HepG2 (cell line): ENCODE measurements at regions not wholly inside any gene's neighbourhood (a gene's known extent, or its start where the extent isn't known, plus 50 kb on each side); places are given as distances from the start of the nearest gene placed in this dataset.

Source experiments
- ATAC-seq: fragments of 200-7000 bp; cut with Tn5 transposase; 3 replicates; pipeline ENCODE4 v1.9.1; 2020; ENCODE audit warnings: mild to moderate bottlenecking, moderate library complexity
- BruUV-seq: library from RNA; stranded (reverse); fragments of 400-500 nt; replicated peaks from 2 replicates; lab custom pipeline; 2021; lab: Mats Ljungman, UMichigan
- CTCF ChIA-PET: fragments of 300-600 bp; formaldehyde crosslinking; extraction: SDS; loops from one replicate; lab custom pipeline; 2021; ENCODE audit warnings: low total read pairs, inconsistent platforms, low intra/inter-chr PET ratio; lab: Yijun Ruan, JAX
- POLR2A ChIA-PET: fragments of 350-600 bp; sonication (Branson Sonifier 250); formaldehyde crosslinking; loops from one replicate; lab custom pipeline; 2020; ENCODE audit warnings: antibody characterized with exemption, inconsistent platforms; lab: Yijun Ruan, JAX
- DNase-seq: peaks from one replicate; pipeline ENCODE4 v3.0.0-alpha.2; 2015; ENCODE audit warnings: low spot score
- FAIRE-seq: peaks from 3 replicates; lab custom pipeline; 2011; peaks lifted over from hg19 to GRCh38; lab: Jason Lieb, UNC
- H2AFZ ChIP-seq: one replicate; pipeline ENCODE4 v1.6.1; 2011; ENCODE audit warnings: low read length, inconsistent platforms
- H3K27ac ChIP-seq: fragments of 300-600 bp; 3 replicates; pipeline ENCODE4 v1.8.0; 2011; ENCODE audit warnings: mixed run types, mild to moderate bottlenecking, mixed read lengths, low read length, inconsistent platforms; ENCODE audit not compliant: insufficient read depth; ENCODE audit errors: extremely low read length
- H3K27me3 ChIP-seq, 2 experiments: fragments of 200-600 bp in 1 of 2; 2 replicates in 1 of 2; 3 replicates in 1 of 2; pipeline versions ENCODE4 v1.6.0 to v1.8.0; 2011; ENCODE audit warnings: low read length in 2 of 2, mild to moderate bottlenecking in 2 of 2, moderate library complexity in 2 of 2, inconsistent platforms in 1 of 2; ENCODE audit not compliant: insufficient read depth in 2 of 2, control insufficient read depth in 1 of 2
- H3K36me3 ChIP-seq, 2 experiments: fragments of 200-600 bp in 1 of 2; replicated peaks in 1 of 2; 2 replicates in 1 of 2; 3 replicates in 1 of 2; pipeline versions ENCODE4 v1.5.1 to v1.8.0; 2011; ENCODE audit warnings: low read length in 2 of 2, inconsistent platforms in 1 of 2; ENCODE audit not compliant: insufficient read depth in 2 of 2, control insufficient read depth in 1 of 2
- H3K4me1 ChIP-seq: 2 replicates; pipeline ENCODE4 v1.5.1; 2012; ENCODE audit warnings: low read length, inconsistent platforms; ENCODE audit not compliant: insufficient read depth
- H3K4me2 ChIP-seq: 2 replicates; pipeline ENCODE4 v1.6.0; 2011; ENCODE audit warnings: low read depth, low read length, inconsistent platforms
- H3K4me3 ChIP-seq, 3 experiments: fragments of 200-600 bp in 1 of 3; sonication (generic), shearing (Covaris generic) in 1 of 3; replicated peaks in 1 of 3; 2 replicates each; pipeline ENCODE4 v1.5.1; 2011 to 2016; ENCODE audit warnings: low read length in 3 of 3, inconsistent platforms in 2 of 3, low read depth in 2 of 3, mild to moderate bottlenecking in 2 of 3, control low read depth in 1 of 3, mixed read lengths in 1 of 3; ENCODE audit not compliant: insufficient read depth in 1 of 3
- H3K79me2 ChIP-seq: one replicate; pipeline ENCODE4 v1.6.1; 2011; ENCODE audit warnings: low read length, inconsistent platforms; ENCODE audit not compliant: insufficient read depth
- H3K9ac ChIP-seq: 2 replicates; pipeline ENCODE4 v1.6.0; 2011; ENCODE audit warnings: mild to moderate bottlenecking, low read depth, low read length, inconsistent platforms; ENCODE audit not compliant: insufficient read depth
- H3K9me3 ChIP-seq: 2 replicates; pipeline ENCODE4 v1.5.1; 2012; ENCODE audit warnings: mild to moderate bottlenecking, low read length
- H4K20me1 ChIP-seq: 2 replicates; pipeline ENCODE4 v1.6.0; 2011; ENCODE audit warnings: inconsistent platforms, mild to moderate bottlenecking, low read length, moderate library complexity; ENCODE audit not compliant: insufficient read depth
- ATF7-NPFF ChIP-seq: sonication (generic); formaldehyde crosslinking; IDR thresholded peaks from 2 replicates; pipeline ENCODE4 v1.8.1; 2023; ENCODE audit warnings: mild to moderate bottlenecking, low read depth, missing genetic modification reagents, moderate library complexity
- GLI4 ChIP-seq: sonication (generic); formaldehyde crosslinking; IDR thresholded peaks from 2 replicates; pipeline ENCODE4 v1.5.1; 2020; ENCODE audit warnings: missing genetic modification reagents, mild to moderate bottlenecking, moderate library complexity, borderline replicate concordance
- HHEX ChIP-seq: IDR thresholded peaks from 2 replicates; pipeline ENCODE4 v1.6.1; 2016; ENCODE audit warnings: control low read depth
- MTA3 ChIP-seq: sonication (generic); formaldehyde crosslinking; IDR thresholded peaks from 2 replicates; pipeline ENCODE4 v1.4.0; 2020; ENCODE audit warnings: missing genetic modification reagents
- NRL ChIP-seq: sonication (generic); formaldehyde crosslinking; IDR thresholded peaks from 2 replicates; pipeline ENCODE4 v1.5.0; 2020; ENCODE audit warnings: missing genetic modification reagents, mild to moderate bottlenecking, moderate library complexity, borderline replicate concordance
- REPIN1 ChIP-seq: sonication (generic); formaldehyde crosslinking; IDR thresholded peaks from 2 replicates; pipeline ENCODE4 v1.8.0; 2022; ENCODE audit warnings: missing genetic modification reagents, low read depth, mild to moderate bottlenecking, borderline replicate concordance
- TEAD2 ChIP-seq: sonication (generic); formaldehyde crosslinking; IDR thresholded peaks from 2 replicates; pipeline ENCODE4 v1.9.0; 2021; ENCODE audit warnings: missing genetic modification reagents
- TGIF2 ChIP-seq: IDR thresholded peaks from 2 replicates; pipeline ENCODE4 v1.6.1; 2016; ENCODE audit warnings: control low read depth, missing compliant biosample characterization
- ZFAT ChIP-seq: sonication (generic); formaldehyde crosslinking; conservative IDR thresholded peaks from 2 replicates; pipeline ENCODE4 v1.8.1; 2023; ENCODE audit warnings: missing genetic modification reagents, inconsistent platforms
- ZNF136 ChIP-seq: sonication (generic); formaldehyde crosslinking; IDR thresholded peaks from 2 replicates; pipeline ENCODE4 v1.8.1; 2022; ENCODE audit warnings: low read depth, mild to moderate bottlenecking, moderate library complexity, missing genetic modification reagents
- ZNF253 ChIP-seq: sonication (generic); formaldehyde crosslinking; IDR thresholded peaks from 2 replicates; pipeline ENCODE4 v1.8.0; 2022; ENCODE audit warnings: mild to moderate bottlenecking, missing genetic modification reagents, borderline replicate concordance
- ZNF263 ChIP-seq: sonication (generic); formaldehyde crosslinking; IDR thresholded peaks from 2 replicates; pipeline ENCODE4 v1.4.0; 2020; ENCODE audit warnings: missing genetic modification reagents
- WGBS: methylation state at CpG from one replicate; pipeline ENCODE4 v1.1.6; 2017; ENCODE audit warnings: low lambda C conversion rate; 5-methylcytosine and 5-hydroxymethylcytosine counted together
- in situ Hi-C: cut with HindIII; loops from 2 replicates; pipeline ENCODE4 v1.10.0; 2017; ENCODE audit warnings: low pct_unique_long_range_greater_than_20kb; ENCODE audit not compliant: extremely low pct_ligation_motif_present
- intact Hi-C: fragments of 100-400 bp; cut with micrococcal nuclease; formaldehyde crosslinking; loops from one replicate; pipeline ENCODE4 v1.10.0; 2022; ENCODE audit not compliant: unreplicated experiment
- TF ChIP-seq, protein P1 (sequence below): sonication (generic); formaldehyde crosslinking; IDR thresholded peaks from 2 replicates; pipeline ENCODE4 v1.4.0; 2020; ENCODE audit warnings: mild to moderate bottlenecking, missing genetic modification reagents, borderline replicate concordance
- TF ChIP-seq, protein P2 (sequence below): IDR thresholded peaks from 2 replicates; pipeline ENCODE4 v1.6.1; 2016
- TF ChIP-seq, protein P3 (sequence below): IDR thresholded peaks from 2 replicates; pipeline ENCODE4 v1.6.1; 2016; ENCODE audit warnings: mild to moderate bottlenecking, missing biosample characterization, missing genetic modification reagents
- TF ChIP-seq, protein P4 (sequence below): sonication (generic); formaldehyde crosslinking; IDR thresholded peaks from 2 replicates; pipeline ENCODE4 v1.5.0; 2020; ENCODE audit warnings: missing genetic modification reagents
- TF ChIP-seq, protein P5 (sequence below): sonication (generic); formaldehyde crosslinking; IDR thresholded peaks from 2 replicates; pipeline ENCODE4 v1.8.1; 2023; ENCODE audit warnings: mild to moderate bottlenecking, inconsistent platforms, moderate library complexity, missing genetic modification reagents, borderline replicate concordance

DNA sequence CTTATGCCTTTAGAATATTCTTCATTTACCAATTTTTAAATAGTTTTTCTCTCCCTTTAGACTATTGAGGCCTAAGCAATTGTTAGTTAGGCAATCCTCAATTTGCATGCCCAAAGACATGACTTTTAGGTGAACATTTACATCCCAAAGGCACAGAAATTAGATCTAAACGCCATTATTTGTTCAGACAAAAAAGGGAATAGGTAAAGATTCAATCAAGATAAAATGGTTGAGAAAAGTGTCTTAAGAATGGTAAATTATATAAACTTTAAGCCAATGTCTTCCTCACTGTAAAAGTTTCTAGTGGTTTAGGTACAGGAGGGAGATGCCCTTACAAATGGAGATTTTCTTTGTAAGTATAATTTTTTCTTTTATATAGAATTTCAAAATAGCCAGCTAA lies 50.2 kb upstream of the MME start:
- Histone ChIP-seq H3K79me2 (no peaks in the 10 kb centered on the region), H3K27ac (no peak overlapping the region), H2AFZ (no peak overlapping the region), H3K4me2 (no peak overlapping the region), H3K36me3 (no peaks in the 10 kb centered on the region), H4K20me1 (no peaks in the 10 kb centered on the region), H3K27me3 (no peaks in the 10 kb centered on the region; a peak in 1 of 5 replicates), H3K9me3 (no peaks in the 10 kb centered on the region), H3K4me1 (no peaks in the 10 kb centered on the region), H3K4me3 (no peak overlapping the region), H3K9ac (no peak overlapping the region)
- ChIA-PET CTCF (no interaction called here), POLR2A (no interaction called here)
- FAIRE-seq (no peak), DNase-seq (no peak), ATAC-seq (no peak)
- no TSS peak for BruUV-seq
- WGBS, result 2% methylated on average over 1 of the region's 1 CpG
- intact Hi-C loops, result no loop called here
- in situ Hi-C loops, result no loop called here
- TF ChIP-seq HHEX (CRISPR knock-in tag), result no peak
- TF ChIP-seq ZNF253, result no peak
- no peak for TF ChIP-seq TEAD2 (CRISPR knock-in tag)
- TF ChIP-seq GLI4 (CRISPR knock-in tag), result no peak
- no peak for TF ChIP-seq ZNF136 (CRISPR knock-in tag)
- TF ChIP-seq NRL (CRISPR knock-in tag), result no peak
- no peak for TF ChIP-seq ZFAT (CRISPR knock-in tag)
- TF ChIP-seq ATF7-NPFF (CRISPR knock-in tag), result no peak
- no peak for TF ChIP-seq ZNF263 (CRISPR knock-in tag)
- TF ChIP-seq, protein P1, sequence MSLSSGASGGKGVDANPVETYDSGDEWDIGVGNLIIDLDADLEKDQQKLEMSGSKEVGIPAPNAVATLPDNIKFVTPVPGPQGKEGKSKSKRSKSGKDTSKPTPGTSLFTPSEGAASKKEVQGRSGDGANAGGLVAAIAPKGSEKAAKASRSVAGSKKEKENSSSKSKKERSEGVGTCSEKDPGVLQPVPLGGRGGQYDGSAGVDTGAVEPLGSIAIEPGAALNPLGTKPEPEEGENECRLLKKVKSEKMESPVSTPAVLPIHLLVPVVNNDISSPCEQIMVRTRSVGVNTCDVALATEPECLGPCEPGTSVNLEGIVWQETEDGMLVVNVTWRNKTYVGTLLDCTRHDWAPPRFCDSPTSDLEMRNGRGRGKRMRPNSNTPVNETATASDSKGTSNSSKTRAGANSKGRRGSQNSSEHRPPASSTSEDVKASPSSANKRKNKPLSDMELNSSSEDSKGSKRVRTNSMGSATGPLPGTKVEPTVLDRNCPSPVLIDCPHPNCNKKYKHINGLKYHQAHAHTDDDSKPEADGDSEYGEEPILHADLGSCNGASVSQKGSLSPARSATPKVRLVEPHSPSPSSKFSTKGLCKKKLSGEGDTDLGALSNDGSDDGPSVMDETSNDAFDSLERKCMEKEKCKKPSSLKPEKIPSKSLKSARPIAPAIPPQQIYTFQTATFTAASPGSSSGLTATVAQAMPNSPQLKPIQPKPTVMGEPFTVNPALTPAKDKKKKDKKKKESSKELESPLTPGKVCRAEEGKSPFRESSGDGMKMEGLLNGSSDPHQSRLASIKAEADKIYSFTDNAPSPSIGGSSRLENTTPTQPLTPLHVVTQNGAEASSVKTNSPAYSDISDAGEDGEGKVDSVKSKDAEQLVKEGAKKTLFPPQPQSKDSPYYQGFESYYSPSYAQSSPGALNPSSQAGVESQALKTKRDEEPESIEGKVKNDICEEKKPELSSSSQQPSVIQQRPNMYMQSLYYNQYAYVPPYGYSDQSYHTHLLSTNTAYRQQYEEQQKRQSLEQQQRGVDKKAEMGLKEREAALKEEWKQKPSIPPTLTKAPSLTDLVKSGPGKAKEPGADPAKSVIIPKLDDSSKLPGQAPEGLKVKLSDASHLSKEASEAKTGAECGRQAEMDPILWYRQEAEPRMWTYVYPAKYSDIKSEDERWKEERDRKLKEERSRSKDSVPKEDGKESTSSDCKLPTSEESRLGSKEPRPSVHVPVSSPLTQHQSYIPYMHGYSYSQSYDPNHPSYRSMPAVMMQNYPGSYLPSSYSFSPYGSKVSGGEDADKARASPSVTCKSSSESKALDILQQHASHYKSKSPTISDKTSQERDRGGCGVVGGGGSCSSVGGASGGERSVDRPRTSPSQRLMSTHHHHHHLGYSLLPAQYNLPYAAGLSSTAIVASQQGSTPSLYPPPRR, result no peak
- TF ChIP-seq, protein P2, sequence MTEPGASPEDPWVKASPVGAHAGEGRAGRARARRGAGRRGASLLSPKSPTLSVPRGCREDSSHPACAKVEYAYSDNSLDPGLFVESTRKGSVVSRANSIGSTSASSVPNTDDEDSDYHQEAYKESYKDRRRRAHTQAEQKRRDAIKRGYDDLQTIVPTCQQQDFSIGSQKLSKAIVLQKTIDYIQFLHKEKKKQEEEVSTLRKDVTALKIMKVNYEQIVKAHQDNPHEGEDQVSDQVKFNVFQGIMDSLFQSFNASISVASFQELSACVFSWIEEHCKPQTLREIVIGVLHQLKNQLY (CRISPR knock-in tag), result no peak
- TF ChIP-seq TGIF2, result no peak
- TF ChIP-seq, protein P3, sequence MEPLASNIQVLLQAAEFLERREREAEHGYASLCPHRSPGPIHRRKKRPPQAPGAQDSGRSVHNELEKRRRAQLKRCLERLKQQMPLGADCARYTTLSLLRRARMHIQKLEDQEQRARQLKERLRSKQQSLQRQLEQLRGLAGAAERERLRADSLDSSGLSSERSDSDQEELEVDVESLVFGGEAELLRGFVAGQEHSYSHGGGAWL (CRISPR knock-in tag), result no peak
- TF ChIP-seq, protein P4, sequence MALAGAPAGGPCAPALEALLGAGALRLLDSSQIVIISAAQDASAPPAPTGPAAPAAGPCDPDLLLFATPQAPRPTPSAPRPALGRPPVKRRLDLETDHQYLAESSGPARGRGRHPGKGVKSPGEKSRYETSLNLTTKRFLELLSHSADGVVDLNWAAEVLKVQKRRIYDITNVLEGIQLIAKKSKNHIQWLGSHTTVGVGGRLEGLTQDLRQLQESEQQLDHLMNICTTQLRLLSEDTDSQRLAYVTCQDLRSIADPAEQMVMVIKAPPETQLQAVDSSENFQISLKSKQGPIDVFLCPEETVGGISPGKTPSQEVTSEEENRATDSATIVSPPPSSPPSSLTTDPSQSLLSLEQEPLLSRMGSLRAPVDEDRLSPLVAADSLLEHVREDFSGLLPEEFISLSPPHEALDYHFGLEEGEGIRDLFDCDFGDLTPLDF (CRISPR knock-in tag), result no peak
- TF ChIP-seq, protein P5, sequence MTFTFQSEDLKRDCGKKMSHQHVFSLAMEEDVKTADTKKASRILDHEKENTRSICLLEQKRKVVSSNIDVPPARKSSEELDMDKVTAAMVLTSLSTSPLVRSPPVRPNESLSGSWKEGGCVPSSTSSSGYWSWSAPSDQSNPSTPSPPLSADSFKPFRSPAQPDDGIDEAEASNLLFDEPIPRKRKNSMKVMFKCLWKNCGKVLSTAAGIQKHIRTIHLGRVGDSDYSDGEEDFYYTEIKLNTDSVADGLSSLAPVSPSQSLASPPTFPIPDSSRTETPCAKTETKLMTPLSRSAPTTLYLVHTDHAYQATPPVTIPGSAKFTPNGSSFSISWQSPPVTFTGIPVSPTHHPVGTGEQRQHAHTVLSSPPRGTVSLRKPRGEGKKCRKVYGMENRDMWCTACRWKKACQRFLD (CRISPR knock-in tag), result no peak
- TF ChIP-seq MTA3, result no peak
- TF ChIP-seq REPIN1, result no peak
